Right renal cortex interstitium (tissue), 3 donors: ENCODE measurements at regions not wholly inside any gene's neighbourhood (a gene's known extent, or its start where the extent isn't known, plus 50 kb on each side); places are given as distances from the start of the nearest gene placed in this dataset.
A peak's percentile ranks its signal among the peaks of the same experiment; 100 is the strongest.
"Not testable (repeated sequence)": the region's sequence is repeated elsewhere in the genome, so short reads cannot be mapped to it uniquely, and the experiment has no call there.

Experiments
- DNase-seq, 3 donors: peaks; one replicate each; pipeline ENCODE4 v3.0.0-alpha.2; 2013; ENCODE audit warnings: low read depth in 3 of 3, low spot score in 2 of 3

DNA sequence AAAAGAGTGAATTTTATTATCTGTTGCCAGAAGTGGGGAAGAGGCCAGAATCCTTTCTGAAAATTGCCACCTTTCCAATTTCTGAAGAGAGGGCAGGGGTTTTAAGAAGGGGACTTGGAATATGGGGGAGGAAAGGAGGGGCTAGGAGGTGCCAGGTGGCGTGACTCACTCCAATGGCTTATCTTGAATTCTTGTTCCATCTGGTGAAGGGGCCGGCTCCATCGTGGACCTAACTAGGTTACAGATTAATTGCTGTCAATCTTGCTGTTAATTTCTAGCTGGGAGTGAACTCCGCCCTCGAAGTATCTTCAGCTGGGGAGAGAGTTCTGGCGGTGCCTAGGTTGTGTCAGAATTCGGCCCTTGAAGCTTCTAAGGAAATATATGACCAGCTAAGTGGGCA, 138.7 kb downstream of the YTHDC2 start:
- no peak for DNase-seq

DNA sequence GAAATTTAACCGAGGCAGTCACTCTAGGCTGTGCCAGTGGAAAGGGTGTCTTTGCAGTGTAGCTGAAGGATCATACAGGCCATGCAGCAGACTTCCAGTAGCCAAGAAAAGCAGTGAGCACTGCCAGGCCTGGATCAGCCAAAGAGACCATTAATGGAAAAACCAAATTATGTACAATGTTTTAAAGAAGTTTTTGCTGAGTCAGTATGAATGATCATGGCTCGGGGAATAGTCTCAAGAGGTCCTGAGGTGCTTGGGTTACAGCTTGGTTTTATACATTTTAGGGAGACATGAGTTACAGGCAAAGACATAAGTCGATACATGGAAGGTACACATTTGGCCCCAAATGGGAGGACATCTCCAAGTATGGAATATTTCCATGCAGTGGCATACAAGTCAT, 141.3 kb downstream of the YTHDC2 start:
- no peak for DNase-seq

DNA sequence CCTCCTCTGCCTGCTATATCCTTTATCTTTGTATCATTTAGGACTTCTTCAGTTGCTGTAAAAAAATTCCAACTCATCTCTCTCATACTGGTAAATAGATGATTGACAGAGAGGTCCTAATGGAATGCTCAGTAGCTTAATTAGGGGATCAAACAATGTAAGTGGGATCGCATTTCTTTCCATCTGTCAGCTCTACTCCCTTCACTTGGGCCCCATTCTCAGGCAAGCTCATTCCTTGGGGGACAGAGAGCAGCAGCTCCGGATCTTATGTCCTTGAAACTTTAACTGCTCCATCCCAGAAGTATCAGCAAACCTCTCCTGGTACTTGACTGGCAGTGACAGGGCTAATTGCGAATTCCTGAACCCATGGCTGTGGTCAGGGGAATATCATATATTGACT, 146.7 kb downstream of the YTHDC2 start:
- no peak for DNase-seq

DNA sequence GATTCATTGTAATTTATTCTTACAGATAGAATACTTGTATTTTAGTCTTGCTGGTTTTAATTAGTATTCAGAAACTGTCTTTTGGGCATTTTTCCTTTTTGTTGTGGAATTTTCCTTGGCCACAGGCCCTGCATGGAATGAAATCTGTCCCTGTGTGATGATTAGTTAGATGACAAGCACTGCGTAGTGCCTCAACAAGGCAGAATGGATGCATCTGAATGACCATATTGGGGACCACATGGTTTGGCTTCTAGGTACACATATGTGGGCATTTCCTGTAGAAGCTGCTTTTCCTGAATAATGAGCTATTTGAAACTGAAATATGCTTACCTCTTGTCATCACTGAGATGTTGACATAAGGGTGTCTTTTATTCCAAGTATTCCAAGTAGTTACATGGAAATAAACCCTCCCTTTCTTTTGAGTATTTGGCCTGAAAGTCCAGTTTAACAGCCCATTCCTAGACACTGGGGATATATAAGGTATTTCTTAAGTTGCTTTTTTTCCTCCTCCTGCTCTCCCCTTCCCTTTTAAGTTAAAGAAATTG, 147.3 kb downstream of the YTHDC2 start:
- DNase-seq = no peak

DNA sequence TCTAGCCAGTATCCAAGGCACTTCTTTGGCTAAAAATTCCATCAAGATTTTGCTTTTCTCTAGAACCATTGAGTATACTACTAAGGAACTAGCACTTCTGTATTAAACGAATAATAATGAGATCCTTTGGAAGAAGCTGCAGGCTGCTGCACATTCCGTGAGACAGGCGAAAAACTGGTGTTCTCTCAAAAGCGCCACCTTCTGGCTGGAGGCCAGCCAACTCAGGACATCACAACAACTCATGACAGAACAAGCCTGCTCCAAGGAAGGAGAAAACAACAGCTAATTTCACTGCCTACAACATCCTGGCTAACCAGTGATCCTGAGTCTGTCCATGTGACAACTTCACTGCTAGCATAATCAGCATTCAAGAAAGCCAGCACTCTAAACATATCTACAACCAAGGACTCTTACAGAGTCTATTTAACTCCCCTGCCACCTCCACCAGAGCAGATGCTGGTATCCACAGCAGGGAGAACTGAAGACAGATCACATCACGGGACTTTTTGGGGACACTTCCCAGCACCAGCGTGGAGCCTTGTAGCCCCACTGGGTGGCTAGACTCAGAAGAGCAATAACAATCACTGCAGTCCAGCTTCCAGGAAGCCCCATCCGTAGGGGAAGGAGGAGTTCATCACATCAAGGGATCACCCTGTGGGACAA, 150.5 kb downstream of the YTHDC2 start:
- DNase-seq = no peak

GRCh38 chr5:113673041-113673440, 159.5 kb downstream of the YTHDC2 start:
- DNase-seq = no peak

DNA sequence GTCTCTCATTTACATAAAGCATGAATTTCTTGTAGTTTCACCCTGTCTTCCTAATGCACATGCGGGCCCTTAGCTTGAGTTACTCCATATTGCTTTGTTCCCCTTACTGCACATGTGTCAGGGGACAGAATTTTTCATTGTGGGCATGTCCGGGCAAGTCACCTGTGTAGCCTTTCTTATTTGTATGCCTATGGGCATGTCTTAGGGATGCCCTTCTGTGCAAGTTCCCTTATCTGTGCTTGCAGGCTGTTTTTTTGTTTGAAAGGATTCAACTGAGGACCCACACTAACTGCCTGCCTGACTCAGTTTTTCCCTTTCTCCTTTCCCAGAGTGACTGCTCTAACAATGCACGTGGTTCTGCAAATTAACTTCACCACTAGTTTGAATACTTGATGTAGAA, 161.7 kb downstream of the YTHDC2 start:
- no peak for DNase-seq

DNA sequence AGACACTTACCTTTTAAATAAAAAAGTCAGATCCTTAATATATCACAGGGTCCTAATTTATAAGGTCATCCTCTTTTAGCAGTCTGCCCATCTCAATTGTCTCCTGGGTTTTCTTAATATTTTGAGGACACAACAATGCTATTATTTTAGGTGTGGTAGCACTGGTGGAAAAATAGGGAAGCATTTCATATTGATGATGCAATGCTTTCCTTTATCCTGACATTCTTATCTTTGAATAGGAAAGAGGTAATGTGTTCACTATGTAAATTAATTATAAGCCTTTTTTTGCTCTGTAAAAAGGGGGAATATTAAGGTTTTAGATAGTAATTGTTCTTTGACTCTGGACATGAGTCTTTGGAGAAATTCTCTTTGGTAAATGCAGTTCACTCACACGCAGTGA, 164.7 kb downstream of the YTHDC2 start:
- DNase-seq = no peak

GRCh38 chr5:113678924-113679575, 165.6 kb downstream of the YTHDC2 start:
- DNase-seq = no peak

DNA sequence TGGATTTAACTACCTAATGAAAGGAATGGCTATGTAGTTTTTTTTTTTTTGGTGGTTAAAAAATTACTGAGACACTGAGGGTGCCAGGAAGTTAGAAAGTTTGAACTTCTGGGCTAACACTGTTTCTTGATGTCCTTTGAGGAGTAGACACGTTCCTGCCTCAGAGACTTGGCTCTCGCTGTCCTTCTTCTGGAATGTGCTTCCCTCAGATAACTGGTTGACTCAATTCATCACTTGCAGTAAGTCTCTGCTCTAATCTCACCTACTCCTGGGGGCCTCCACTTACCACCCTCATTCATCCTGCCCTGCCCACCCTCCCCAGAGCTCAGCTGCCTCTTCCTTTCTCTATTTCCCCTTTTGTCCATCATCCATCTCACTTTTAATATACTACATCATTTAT, 167.0 kb downstream of the YTHDC2 start:
- DNase-seq = no peak

GRCh38 chr5:113682497-113683136, 169.1 kb downstream of the YTHDC2 start:
- no peak for DNase-seq

DNA sequence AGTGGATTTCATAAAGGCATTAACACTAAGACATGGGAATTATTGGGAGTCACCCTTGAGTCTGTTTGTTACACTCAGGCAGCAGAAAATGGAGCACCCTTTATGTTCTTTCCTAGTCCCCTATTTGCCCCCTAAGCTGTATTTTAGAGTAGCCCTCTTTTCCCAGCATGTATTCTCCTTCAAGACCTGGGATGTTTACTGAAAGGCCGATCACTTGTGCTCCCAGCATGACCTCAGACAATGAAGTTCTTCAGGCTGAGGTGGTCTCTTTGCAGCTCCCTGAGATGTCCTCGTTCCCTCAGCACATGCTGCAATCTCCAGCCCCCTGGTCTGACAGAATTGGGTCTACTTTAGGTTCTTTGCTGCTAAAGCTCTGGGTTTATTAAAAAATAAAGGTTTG, 169.7 kb downstream of the YTHDC2 start:
- no peak for DNase-seq

DNA sequence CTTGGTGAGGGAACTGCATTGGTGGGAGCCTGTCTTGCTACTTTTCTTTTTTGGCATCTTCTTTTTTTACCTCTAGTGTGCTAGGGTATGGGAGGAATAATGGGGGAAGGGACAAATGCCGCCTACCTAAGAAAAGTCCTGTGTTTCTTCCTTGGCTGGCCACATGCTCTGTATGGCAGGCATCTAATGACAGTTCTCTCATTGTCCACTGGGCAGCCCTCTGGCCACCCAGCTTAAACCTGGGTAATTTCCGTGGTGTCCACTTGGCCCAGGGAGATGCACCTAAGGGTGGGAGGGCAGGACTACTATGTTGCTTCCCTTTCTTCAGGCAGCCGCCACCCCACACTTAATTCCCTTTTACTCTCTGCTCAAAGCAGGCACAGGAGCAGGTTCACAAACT, 173.1 kb downstream of the YTHDC2 start:
- no peak for DNase-seq

- DNase-seq = peak in 1 of 3 donors; percentile 52
These were observed 176.2 kb downstream of the YTHDC2 start for GRCh38 chr5:113689647-113690046.

DNA sequence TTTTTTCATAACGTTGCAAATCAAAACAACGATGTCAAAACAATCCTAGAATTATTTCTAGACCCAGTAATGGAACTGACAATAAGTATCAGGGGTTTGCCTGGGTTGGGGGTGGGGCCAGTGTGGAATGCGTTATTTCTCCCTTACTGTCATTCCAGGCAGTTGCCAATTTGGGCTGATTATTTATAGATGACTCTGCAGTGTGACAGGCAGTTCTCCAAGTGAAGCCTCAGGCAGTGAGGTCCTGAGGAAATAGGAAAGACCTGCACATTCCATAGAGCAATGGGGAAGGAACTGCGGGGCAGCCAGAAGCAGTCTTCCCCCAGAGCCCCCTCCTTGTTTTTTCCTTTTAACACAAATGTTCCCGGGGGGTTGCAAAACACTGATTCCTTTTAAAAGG, 179.0 kb downstream of the YTHDC2 start:
- no peak for DNase-seq

DNA sequence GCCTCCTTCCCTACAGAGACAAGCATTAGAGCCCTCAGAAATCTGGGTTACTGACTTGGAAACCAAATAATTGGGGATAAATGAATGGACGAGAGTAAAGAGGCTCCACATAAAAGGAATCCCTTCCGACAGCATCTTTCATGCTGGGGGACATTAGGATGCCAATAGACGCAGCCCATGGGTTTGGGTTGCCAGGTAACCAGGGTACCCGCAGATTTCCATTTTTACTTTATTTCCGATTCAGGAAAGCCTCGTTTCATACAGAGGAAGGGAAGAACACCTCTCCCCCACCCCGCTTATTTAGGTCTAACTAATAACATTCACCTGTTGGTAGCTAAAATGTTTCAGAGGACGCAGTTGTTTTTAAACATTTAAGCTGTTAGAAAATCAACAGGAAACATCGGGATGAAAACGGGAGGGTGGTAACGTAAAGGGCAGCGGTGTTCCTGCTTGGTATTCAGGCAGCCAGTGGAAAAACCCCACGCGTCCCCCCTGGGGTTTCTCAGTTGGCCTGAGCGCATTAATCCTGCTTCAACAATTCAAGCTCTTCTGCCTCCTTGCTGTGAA, 179.5 kb downstream of the YTHDC2 start:
- DNase-seq = no peak

- no peak for DNase-seq
These were observed 180.2 kb downstream of the YTHDC2 start for GRCh38 chr5:113693701-113694100.

DNA sequence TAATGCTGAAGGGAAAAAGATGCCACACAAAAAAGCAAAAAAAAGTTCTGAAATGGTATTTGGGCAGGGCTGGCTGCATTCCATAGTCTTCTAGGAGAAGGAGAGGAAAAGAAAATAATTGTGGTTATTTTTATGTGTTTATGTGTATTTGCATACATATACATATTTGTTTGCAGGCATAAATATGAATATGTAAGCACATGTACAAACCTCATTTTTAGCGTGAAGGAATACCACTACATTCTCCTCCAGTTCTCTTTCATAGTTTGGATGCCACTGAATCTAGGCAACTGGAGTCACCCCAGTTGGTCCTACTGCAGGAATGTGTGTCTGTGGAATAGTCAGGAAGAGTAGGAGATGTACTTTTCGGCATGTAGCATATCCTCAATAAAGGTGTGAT, 181.1 kb downstream of the YTHDC2 start:
- no peak for DNase-seq

DNA sequence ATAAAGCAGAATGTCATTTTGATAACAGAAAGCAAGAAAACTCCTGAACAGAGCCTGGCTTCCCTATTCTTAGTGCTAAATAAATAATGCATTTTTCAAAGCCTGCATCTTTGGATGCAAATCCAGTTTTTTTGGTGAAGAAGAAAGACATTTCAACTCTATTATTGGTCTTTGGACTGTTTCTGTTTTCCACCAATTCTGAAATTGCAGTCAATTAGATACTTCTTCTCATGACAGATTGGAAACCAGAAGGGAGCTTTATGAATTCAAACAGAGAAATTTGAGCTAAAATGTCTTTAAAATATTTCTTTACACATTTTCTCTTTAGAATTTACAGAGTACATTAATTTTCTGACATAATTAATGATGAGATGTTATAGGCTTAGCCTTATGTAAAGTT, 189.8 kb downstream of the YTHDC2 start:
- DNase-seq = no peak

DNA sequence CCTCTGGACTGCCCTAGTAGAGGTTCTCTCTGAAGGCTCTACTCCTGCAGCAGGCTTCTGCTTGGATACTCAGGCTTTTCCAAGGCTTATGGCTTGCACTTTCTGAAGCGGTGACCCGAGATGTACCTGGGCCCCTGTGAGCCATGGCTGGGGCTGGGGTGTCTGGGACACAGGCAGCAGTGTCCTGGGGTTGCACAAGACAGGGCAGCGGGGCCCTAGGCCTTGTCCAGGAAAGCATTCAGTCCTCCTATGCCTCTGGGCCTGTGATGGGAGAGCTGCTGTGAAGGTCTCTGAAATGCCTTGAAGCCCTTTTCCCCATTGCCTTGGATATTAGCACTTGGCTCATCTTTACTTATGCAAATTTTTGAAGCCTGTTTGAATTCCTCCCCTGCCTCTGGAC, 192.2 kb downstream of the YTHDC2 start:
- no peak for DNase-seq

GRCh38 chr5:113713051-113713450, 199.6 kb downstream of the YTHDC2 start:
- no peak for DNase-seq

DNA sequence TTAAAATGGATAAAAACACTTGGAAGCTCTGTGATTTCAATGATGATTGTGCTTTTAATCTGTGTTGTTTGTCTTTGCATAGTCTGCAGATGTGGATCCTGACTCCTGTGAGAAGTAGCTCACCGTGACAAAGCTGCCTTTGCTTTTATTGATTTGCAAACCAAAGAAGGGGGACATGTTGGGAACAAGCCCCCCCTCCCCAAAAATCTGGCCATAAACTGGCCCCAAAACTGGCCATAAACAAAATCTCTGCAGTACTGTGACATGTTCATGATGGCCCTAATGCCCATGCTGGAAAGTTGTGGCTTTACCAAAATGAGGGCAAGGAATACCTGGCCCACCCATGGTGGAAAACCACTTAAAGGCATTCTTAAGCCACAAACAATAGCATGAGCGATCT, 202.4 kb downstream of the YTHDC2 start:
- not testable (repeated sequence) for DNase-seq
